ENCODE measurements at regions not wholly inside any gene's neighbourhood (a gene's known extent, or its start where the extent isn't known, plus 50 kb on each side); places are given as distances from the start of the nearest gene placed in this dataset.

- TF ChIP-seq SIN3A (IDR thresholded peaks at IDR 0.05; ENCODE audit: borderline replicate concordance, insufficient read depth, low read length) (no peak), TAF1 (IDR thresholded peaks at IDR 0.05; ENCODE audit: borderline replicate concordance, insufficient read depth, low read length) (no peak), POLR2AphosphoS5 (IDR thresholded peaks at IDR 0.05; ENCODE audit: low read depth, low read length) (no peak)
These were observed 170.9 kb downstream of the SLC6A15 start for GRCh38 chr12:84741692-84742091.

Data from PFSK-1 (cell line).